ENCODE measurements at regions not wholly inside any gene's neighbourhood (a gene's known extent, or its start where the extent isn't known, plus 50 kb on each side); places are given as distances from the start of the nearest gene placed in this dataset.

DNA sequence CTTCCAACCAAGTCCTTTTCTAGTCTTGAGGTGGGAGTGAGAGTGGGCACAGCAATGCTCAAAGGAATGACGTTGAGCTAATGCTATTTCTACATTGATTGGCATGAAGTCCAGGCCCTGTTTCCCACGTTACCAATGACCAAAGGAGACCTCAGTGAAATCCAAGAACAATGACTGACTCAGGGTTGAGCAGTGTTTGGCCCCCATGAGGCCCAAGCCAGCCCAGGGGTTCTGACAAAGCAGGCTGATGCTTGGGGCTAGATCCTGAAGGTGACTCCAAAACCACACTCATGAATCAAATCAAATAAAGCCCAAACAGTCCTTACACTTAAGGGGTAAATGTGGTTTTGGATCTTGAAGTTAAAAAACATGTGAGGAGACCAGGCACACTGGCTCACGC lies 278.5 kb upstream of the GJB5 start:
- DNase-seq (ENCODE audit: extremely low read depth, low read depth), result no peak

DNA sequence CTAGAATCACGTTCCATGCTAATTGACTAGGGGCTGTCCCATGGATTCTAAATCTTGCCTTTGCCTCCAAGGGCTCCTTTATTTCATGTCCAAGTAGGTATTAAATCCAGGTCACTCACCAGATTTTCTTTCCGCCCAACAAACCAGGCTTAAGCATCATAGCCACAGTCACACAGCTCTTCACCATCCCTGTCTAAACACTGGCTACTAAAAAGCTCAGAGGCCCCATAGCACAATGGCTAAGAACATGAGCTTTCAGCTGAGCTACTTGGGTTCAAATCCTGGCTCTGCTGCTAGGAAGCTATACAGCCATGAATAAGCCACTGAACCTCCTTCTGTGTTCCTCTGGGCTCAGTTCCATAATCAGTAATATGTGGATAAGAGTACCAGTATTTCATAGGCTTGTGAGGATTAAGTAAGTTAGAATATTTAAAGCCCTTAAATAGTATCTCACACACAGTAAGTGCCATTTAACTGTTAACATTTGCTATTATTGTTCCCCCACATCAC lies 277.2 kb upstream of the GJB5 start:
- DNase-seq (ENCODE audit: extremely low read depth, low read depth), result no peak

DNA sequence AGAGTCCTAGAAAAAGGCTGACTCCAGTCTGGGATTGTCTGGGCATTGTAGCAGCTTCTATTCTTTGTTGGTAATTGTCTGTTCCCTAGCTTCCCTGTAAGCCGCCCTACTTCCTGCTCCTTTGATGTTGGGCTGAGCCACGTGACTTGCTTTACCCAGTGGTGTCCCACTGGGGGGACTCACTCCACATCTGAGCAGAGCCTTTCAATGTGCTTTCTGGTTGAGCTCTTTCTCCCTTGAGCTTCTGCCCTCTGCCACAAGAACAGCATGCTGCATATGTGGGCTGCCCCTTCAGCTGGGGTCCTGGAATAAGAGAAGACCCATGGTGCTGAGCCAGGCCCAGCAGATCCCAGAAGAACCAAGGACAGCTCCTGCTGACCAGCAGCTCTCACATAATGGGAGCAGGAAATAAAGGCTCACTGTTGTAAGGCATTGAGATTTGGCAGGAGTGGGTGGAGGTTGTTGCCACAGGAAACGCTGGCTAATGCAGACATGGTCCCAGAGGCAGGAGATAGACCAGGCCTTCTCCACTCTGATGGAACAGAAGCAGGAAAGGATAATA lies 276.3 kb upstream of the GJB5 start:
- no peak for DNase-seq (ENCODE audit: extremely low read depth, low read depth)

DNA sequence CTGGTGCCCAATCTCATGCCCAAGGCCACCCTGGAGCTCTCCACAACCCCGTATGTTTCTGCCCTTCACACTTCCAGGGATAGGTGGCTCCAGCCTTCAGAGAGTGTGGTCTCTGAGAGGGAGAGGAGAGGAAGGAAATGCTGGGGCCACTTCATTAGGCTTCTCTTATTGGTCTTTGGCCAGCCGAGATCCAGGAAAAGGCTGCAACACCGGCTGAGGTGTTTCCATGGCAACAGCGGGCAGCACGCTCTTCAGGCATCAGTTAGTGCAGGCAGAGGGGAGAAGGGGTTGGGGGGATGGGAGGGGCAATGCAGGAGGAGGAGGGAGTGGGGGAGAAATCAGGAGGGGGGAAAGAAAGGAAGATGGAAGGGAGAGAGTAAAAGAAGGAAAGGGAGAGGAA lies 275.1 kb upstream of the GJB5 start:
- no peak for DNase-seq (ENCODE audit: extremely low read depth, low read depth)

DNA sequence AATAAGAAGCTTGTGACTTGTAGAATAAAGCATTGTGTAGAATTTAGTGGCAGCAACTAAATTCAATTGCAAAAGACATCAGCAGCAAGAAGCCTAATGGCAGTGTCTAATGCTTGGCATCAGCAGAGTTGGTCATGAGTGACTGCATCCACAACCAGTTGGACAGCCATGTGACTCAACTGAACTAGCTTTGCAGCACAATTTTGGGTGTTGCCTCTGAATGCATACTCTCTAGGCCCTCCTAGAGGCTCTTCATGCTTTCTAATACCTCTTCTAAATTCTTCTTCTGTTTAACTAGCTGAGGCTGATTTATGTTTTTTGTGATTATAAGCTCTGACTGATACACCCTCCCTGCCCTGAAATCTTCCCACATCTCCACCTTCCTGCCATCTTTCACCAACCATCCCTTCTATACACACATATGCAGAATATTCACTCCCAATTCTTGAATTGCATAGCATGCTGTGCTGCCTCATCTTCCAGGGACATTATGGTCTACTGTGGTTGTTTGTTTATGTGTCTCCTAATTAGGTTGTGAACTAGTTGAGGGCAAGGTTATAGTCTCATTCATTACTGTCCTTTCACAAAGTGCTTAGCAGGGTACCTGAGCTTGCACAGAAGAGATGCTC lies 266.7 kb upstream of the GJB5 start:
- DNase-seq (ENCODE audit: extremely low read depth, low read depth), result no peak

DNA sequence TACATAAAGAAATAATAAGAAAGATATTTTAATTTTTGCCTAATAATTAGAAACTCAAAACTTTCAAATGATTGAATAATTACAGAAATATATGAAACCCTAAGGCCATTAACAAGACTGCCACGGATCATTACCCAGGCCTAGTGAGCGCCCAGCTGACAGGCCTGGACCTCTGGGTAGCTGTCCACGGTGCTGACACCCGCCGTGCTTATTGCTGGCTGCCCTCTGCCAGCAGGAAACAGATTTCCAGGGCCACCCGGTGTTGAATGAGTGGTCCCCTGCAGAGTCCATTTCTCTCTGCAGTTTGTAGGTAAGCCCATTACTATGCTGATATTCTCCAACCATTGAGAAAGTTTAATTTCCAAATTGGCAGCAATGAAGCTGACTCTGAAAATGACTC lies 254.4 kb upstream of the GJB5 start:
- no peak for DNase-seq (ENCODE audit: extremely low read depth, low read depth)

DNA sequence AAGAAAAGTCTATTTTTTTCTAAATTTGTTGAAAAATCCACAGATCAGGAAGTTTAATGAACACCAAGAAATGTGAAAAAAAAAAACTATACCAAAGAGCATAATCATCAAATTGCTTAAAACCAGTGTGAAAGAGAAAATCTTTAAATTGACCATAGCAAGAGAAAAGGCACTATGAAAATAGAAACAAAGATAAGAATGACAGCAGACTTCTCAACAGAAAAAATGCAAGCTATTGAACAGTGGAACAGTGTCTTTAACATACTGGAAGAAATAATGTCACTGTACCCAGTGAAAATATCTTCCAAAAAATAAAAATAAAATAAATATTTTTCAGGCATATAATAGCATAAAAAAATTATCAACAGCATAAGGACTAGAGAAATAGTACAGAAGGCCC lies 243.0 kb upstream of the GJB5 start:
- DNase-seq (ENCODE audit: extremely low read depth, low read depth), result no peak

DNA sequence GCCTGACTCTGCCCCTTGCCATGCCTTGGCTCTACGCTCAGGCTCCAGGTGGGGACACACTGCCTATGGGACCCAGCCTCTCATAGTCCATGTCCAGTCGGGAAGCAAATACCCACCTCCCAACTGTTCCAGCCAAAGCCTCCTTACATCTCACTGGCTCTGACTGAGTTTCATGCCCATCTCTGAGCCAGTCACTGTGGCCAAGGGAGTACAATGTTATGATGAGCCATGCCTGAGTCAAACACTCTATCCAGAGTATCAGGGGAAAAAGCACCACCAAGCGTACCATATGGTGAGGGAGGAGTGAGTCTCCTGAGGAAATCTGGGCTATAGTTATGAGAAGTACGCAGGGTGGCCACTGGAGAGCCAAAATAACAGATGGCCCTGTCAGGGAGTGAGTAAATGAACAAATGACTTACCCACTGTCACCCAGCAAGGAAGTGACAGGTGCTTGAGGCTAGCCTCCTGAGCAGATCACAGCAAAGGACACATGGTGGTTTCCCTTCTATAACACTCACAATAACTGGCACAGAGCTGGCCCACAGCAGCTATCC lies 236.6 kb upstream of the GJB5 start:
- DNase-seq (ENCODE audit: extremely low read depth, low read depth), result no peak

DNA sequence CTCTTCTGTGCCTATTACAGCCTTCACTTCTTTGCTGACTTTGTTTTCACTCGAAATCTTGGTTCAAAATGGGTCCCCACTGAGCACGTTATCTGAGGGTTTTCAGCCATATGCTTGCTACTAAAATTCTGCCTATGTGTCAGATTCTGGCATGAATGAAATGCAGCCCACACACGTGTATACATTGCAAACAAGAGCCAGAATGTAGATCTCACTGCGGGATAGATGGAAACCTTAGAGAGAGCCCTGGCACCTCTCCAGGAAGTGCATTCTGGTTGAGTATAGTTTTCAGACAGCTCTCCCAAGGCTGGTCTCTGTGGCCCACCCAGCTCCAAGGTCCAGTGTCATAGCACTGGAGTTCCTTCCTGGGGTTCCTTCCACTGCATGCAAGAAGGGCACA lies 234.7 kb upstream of the GJB5 start:
- DNase-seq (ENCODE audit: extremely low read depth, low read depth), result no peak

DNA sequence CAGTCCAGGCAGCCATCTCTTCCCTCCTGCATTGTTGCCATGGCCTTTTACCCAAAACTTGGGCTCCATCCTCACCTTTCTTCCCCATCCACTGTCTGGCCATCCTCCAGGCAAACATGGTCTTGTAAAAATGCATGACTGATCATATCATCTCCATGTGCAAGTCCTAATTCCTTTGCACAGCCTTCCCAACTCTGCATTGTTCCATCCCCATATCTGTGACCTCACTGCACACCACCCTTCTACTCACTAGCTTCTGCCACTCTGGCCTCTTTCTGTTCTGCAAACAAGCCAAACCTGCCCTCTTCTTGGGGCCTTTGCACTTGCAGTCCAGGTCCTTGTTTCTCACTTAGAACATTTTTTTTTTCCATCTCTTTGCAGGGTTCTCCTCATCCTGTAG lies 230.1 kb upstream of the GJB5 start:
- no peak for DNase-seq (ENCODE audit: extremely low read depth, low read depth)

DNA sequence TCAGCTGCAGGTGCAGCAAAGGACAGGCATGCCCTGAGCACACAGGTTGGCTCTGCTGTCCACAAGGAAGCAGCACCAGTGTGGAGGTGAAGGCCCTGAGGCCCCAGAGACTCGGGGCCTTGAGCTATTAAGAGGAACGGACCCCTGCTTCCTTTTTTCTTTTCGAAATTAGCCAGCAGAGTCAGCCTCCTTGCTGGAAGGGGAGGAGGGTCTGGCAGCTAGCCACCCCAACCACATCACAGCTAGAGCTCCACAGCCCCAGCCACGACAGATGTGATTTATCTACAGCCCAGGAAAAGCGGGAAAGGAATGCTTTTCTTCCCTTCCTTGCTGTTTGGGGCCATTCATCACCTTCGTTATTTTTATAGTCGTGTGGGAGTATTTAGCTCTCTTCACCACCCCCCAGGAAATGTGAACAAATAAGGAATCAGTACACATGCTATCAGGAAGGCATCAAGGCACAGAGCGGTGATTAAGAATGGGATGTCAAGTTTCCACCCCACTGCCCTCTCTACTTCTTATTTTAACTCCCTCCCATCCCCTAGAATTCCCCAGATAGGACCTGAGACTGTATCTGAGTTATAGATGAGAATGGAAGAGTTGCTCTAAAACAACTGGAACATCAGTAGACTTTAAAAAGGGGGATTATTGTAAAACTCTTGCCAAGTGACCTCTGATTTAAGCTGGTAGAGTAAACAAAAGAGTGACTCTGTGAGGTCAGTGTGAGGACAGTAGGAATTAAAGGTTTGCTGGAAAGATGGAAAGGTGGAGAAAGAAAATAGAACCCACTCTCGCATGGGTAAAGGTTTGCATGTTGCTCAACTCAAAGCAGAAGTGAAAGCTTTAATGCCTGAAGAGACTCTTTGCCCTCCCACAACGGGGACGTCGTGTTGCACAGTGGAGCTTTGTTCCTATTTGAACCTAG lies 224.7 kb upstream of the GJB5 start:
- no peak for DNase-seq (ENCODE audit: extremely low read depth, low read depth)

DNA sequence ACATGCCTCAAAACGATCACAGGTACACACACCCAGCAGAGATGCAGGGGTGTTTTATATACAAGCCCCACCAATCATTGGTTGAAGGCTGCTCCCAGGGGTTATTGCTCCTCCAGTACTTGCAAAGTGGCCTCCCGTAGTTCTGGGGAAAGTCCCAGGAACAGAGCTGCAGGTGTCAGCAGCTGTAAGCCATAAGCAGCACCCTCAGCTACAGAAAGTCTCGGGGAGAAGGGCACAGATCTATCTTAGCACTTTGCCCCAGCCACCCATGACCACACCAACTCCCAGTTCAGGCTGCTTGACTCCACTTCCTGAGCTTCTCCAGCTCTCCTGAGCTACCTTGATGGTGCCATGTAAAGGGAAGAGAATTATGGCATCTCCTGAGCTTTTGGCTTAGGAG lies 222.7 kb upstream of the GJB5 start:
- DNase-seq (ENCODE audit: extremely low read depth, low read depth), result no peak

DNA sequence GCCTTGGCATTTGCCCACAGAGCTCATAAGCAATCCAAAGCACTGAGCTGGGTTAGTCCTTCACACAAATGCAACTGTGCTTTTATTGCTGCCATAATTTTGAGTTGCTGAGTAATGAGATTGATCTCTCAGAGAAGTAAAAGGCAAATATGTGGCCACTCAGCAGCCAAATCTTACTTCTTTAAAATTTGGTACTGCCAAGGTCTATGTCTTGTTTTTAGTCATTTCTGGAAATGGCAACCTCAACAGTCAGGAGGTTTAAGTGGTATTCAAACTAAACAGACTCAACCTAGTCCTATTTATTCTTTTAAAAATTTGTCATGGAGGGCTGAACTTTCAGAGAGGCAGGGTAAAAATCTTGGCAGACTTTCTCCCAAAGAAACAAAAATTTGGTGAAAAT lies 216.4 kb upstream of the GJB5 start:
- no peak for DNase-seq (ENCODE audit: extremely low read depth, low read depth)

DNA sequence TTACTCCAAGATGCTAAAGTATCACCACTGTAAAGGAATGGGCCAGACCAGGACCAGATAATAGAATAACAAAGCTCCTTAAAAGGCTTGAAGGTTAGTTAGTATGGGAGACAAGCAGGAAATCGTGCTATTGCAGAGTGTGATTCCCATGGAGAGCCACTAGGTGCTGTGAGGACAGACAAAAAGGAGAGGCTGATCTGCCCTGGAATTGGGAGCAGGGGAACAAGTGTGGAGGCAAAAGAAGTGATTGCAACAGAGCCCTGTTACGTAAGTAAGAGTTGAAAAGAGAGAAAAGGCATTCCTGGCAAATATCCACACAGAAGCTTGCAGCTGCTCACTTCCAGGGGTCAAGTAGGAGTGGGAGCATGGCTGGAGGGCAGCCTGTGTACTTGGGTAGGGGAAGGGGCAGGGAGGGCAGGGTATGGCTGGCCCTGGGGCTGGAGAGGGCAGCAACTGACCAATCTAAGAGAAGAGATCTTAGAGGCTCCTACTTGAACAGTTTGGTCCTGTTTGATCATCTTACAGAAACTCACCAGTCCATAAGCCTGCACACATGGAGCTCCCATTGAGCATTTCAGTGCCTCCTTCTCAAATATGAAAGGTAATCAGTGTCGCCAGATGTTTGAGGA lies 207.7 kb upstream of the GJB5 start:
- DNase-seq (ENCODE audit: extremely low read depth, low read depth), result no peak

DNA sequence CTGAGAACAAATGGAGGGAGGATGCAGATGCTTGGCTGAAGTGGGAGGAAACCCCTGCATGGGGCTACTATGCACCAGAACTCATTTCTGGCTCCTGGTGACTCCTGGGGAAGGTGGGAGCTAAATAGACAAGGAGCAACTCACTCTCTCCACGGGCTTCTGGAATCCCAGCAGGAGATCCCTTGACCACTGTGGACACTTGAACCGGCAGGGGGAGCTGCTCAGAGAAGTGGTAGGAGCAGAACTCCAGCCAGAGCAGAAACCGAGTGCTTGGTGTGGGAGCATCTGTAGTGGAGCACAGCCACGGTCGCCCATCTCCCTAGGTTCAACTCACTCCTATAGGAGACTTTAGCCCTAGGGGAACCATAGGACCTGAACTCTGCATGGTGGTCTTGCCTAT lies 205.6 kb upstream of the GJB5 start:
- DNase-seq (ENCODE audit: extremely low read depth, low read depth), result no peak

DNA sequence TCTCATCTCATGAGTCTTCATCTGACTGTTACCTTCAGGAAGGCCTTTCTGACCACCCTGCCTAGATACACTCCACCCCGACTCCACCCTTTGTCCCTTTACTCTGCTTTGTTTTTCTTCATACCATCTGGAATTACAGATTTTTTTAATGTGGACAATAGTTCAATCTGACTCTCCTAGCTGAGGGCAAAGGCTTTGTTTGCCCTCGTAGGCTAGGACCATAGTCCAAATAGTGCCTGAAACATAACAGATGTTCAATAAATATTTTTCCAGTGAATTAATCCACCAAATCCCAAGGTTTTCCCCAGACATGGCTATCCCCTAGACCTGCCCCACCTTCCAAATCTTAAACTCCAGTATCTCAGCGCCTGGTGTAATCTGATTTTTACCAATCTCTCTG lies 176.5 kb upstream of the GJB5 start:
- no peak for DNase-seq (ENCODE audit: extremely low read depth, low read depth)

DNA sequence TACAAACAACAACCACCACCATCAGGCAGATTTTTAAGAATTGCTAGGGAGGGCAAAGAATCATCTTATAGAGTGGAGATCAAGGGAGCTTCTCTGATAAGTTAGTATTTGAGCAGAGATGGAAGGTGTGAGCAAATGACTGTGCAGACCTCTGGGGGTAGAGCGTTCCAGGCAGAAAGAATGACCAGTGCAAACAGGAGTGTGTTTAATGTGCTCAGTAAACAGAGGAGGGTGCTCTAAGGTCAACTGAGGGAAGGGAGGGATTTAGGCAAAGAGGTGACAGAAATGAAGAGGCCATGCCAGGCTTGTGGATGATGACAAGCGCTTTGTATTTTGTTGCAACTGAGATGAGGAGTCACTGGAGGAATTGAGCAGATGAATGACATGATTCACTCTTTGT lies 172.5 kb upstream of the GJB5 start:
- no peak for DNase-seq (ENCODE audit: extremely low read depth, low read depth)

DNA sequence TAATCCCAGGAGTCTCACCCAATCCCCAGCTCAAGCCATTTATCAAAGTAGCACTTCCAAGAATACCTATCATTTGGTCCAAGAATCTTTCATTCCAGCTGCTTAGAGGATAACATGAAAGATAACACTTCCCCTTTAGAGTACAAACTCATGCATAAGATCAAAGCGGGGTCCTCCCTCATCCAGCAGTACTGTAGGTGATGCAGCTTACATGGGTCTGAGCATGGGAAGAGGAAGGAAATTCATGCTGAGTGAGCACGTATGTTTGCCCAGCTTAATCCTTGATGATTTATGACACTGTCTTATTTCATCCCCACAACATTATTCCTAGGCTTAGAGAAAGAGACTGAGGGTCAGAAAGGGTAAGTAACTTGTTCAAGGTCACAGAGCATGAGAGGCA lies 167.1 kb upstream of the GJB5 start:
- no peak for DNase-seq (ENCODE audit: extremely low read depth, low read depth)

DNA sequence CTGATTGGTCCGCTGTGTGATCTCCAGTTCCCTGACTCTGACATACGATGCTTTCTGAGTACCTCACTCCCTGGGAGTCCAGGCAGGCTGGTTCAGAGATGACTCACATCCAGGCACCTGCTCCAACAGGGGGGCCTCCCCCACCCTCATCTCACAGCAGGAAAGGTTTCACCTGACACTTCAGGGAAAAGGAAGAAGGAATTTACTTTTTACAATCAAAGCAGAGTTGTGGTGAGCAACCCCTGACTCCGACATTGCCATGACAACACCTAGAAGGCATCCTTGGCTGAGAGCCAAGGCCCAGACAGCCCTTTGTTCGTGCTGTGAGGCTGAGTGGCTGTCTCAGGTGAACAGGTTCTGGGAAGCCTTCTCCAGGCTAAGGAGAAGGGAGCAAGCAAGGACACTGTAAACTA lies 164.6 kb upstream of the GJB5 start:
- DNase-seq (ENCODE audit: extremely low read depth, low read depth), result no peak

DNA sequence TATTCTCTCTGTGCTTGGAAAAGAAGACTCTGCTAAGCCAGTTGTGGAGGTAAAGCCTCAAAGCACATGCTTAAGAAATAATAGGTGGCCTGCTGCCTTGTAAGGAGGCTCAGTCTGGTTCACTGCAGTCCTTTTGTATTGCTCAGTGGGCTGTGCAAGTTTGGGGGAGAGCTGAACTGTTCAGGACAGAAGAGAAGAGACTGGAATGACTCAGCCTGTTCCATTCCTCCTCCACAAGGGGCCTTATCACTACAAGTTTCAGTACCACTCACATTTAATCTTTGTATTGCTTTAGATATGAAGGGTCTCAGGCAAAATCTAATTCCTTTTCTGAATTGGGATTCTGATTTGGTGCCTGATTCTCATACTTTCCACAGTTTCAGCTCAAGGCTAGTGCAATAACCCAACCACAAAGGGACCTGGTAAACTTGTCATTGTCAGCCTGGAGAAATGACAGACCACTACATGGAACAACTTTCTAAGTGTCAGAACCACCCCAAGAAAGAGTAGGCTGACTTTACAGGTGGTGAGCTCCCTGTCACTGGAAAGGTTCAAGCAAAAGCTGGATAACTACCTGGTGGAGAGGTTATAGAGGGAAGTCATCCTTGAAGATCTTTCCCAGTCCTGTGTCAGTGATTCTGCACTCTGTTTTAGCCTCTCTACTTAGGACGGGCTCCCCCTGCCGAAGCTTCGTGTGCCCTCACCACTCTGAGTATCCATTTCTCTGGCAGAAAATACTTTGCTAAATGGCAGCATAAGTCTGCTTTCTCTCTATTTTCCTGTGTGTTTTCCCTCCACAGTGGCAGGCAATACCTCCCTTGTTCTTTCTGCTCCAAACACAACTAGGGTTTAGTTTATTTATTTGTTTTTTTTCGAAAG lies 162.9 kb upstream of the GJB5 start:
- DNase-seq (ENCODE audit: extremely low read depth, low read depth), result no peak
